ENCODE measurements at regions not wholly inside any gene's neighbourhood (a gene's known extent, or its start where the extent isn't known, plus 50 kb on each side); places are given as distances from the start of the nearest gene placed in this dataset.
"Not testable (repeated sequence)": the region's sequence is repeated elsewhere in the genome, so short reads cannot be mapped to it uniquely, and the experiment has no call there.

- H3K4me1 ChIP-seq: no peaks in the 10 kb centered on the region
- no peak for DNase-seq
- H3K27me3 ChIP-seq: no peaks in the 10 kb centered on the region
- H3K9me3 ChIP-seq: peaks cover 0 to 7% (median 3%) of the 10 kb centered on the region in 3 donors
- no peak for TF ChIP-seq CTCF (IDR thresholded peaks at IDR 0.05)
- no peaks in the 10 kb centered on the region for H3K36me3 ChIP-seq
- H3K27ac ChIP-seq: no peak overlapping the region
- no peak overlapping the region for H3K4me3 ChIP-seq
- intact Hi-C loops (cut with DNase I; ENCODE audit: low total_unique reads): no loop called here
These were observed 204.8 kb downstream of the SPATA31A6 start for GRCh38 chr9:42388146-42388690.

GRCh38 chr9:42388846-42389245 lies 205.4 kb downstream of the SPATA31A6 start:
- no peaks in the 10 kb centered on the region for H3K36me3 ChIP-seq
- no peak for DNase-seq
- no peaks in the 10 kb centered on the region for H3K27me3 ChIP-seq
- no peaks in the 10 kb centered on the region for H3K4me1 ChIP-seq
- H3K4me3 ChIP-seq: no peak overlapping the region
- peaks cover 0 to 7% (median 3%) of the 10 kb centered on the region in 3 donors for H3K9me3 ChIP-seq
- no peak overlapping the region for H3K27ac ChIP-seq
- TF ChIP-seq CTCF (IDR thresholded peaks at IDR 0.05): no peak
- intact Hi-C loops (cut with DNase I; ENCODE audit: low total_unique reads): no loop called here

GRCh38 chr9:42392773-42393455 lies 209.5 kb downstream of the SPATA31A6 start:
- DNase-seq; H3K36me3 ChIP-seq; H3K27ac ChIP-seq; H3K27me3 ChIP-seq; intact Hi-C loops (cut with DNase I; ENCODE audit: low total_unique reads); H3K9me3 ChIP-seq; H3K4me3 ChIP-seq; H3K4me1 ChIP-seq: not testable (repeated sequence)

DNA sequence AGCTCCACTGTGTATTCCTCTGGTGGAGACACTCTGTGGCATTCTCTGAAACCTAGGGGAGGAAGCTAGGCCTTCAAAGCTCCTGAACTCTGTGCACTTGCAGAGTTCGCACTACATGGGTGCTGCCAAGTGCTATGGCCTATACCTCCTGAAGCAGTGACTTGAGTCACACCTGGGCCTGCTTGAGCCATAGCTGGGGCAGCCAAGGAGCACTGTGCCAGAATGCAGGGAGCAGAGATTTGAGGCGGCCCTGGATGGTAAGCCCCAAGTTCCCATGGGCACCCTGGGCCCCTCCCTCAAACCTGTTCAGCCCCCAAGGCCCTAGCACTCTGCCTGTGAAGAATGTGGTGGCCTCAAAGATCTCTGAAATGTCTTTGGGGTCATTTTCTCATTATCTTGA lies 212.9 kb downstream of the SPATA31A6 start:
- DNase-seq: no peak
- Histone ChIP-seq H3K9me3 (no peaks in the 10 kb centered on the region), H3K27me3 (no peaks in the 10 kb centered on the region), H3K4me3 (no peak overlapping the region), H3K36me3 (no peaks in the 10 kb centered on the region), H3K27ac (no peak overlapping the region), H3K4me1 (no peaks in the 10 kb centered on the region)
- TF ChIP-seq CTCF (IDR thresholded peaks at IDR 0.05): no peak
- intact Hi-C loops (cut with DNase I; ENCODE audit: low total_unique reads): no loop called here

DNA sequence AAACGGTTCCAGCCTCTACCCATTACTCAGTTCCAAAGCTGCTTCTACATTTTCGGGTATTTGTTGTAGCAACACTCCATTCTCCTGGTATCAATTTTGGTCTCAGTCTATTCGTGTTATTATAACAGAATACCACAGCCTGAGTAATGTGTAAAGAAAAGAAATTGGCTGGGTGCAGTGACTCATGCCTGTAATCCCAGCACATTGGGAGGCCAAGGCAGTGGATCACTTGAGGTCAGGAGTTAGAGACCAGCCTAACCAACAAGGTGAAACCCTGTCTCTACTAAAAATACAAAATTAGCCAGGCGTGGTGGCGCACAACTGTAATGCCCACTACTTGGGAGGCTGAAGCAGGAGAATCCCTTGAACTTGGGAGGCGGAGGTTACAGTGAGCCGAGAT lies 213.9 kb downstream of the SPATA31A6 start:
- intact Hi-C loops (cut with DNase I; ENCODE audit: low total_unique reads); H3K36me3 ChIP-seq; H3K9me3 ChIP-seq; H3K27me3 ChIP-seq; DNase-seq; H3K4me1 ChIP-seq; H3K27ac ChIP-seq; H3K4me3 ChIP-seq: not testable (repeated sequence)

GRCh38 chr9:42402919-42403318 lies 219.5 kb downstream of the SPATA31A6 start:
- H3K27me3 ChIP-seq; H3K36me3 ChIP-seq; H3K9me3 ChIP-seq; DNase-seq; H3K27ac ChIP-seq; H3K4me3 ChIP-seq; H3K4me1 ChIP-seq; intact Hi-C loops (cut with DNase I; ENCODE audit: low total_unique reads): not testable (repeated sequence)

DNA sequence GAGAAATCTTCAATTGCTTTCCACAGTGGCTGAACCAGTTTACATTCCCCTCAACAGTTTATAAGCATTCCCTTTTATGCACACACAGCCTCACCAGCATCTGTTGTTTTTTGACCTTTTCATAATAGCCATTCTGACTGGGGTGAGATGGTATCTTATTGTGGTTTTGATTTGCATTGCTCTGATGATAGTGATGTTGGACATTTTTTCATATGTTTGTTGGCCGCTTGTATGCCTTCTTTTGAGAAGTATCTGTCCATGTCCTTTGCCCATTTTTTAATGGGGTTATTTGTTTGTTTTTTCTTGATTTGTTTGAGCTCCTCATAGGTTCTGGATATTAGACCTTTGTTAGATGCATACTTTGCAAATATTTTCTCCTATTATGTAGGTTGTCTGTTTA lies 226.1 kb downstream of the SPATA31A6 start:
- not testable (repeated sequence) for H3K4me1 ChIP-seq, H3K27ac ChIP-seq

GRCh38 chr9:42412354-42412753 lies 228.9 kb downstream of the SPATA31A6 start:
- H3K27ac ChIP-seq; DNase-seq; intact Hi-C loops (cut with DNase I; ENCODE audit: low total_unique reads); H3K4me3 ChIP-seq; H3K27me3 ChIP-seq; H3K4me1 ChIP-seq; H3K9me3 ChIP-seq; H3K36me3 ChIP-seq: not testable (repeated sequence)

More for the DNA sequence above, 226.1 kb downstream of the SPATA31A6 start:
- DNase-seq; H3K27me3 ChIP-seq; intact Hi-C loops (cut with DNase I; ENCODE audit: low total_unique reads); H3K36me3 ChIP-seq; H3K4me3 ChIP-seq; H3K9me3 ChIP-seq: not testable (repeated sequence)

- H3K4me3 ChIP-seq; H3K9me3 ChIP-seq; DNase-seq; H3K27ac ChIP-seq; H3K4me1 ChIP-seq; H3K36me3 ChIP-seq; intact Hi-C loops (cut with DNase I; ENCODE audit: low total_unique reads); H3K27me3 ChIP-seq: not testable (repeated sequence)
These were observed 231.4 kb downstream of the SPATA31A6 start for GRCh38 chr9:42414865-42415264.

- H3K27me3 ChIP-seq; DNase-seq; H3K4me3 ChIP-seq; H3K27ac ChIP-seq; H3K36me3 ChIP-seq; intact Hi-C loops (cut with DNase I; ENCODE audit: low total_unique reads); H3K9me3 ChIP-seq; H3K4me1 ChIP-seq: not testable (repeated sequence)
These were observed 236.2 kb downstream of the SPATA31A6 start for GRCh38 chr9:42419652-42420051.

GRCh38 chr9:42420324-42420723 lies 236.9 kb downstream of the SPATA31A6 start:
- H3K4me3 ChIP-seq; H3K36me3 ChIP-seq; intact Hi-C loops (cut with DNase I; ENCODE audit: low total_unique reads); H3K27me3 ChIP-seq; H3K4me1 ChIP-seq; DNase-seq; H3K9me3 ChIP-seq; H3K27ac ChIP-seq: not testable (repeated sequence)
